ENCODE measurements at regions not wholly inside any gene's neighbourhood (a gene's known extent, or its start where the extent isn't known, plus 50 kb on each side); places are given as distances from the start of the nearest gene placed in this dataset.

- TF ChIP-seq POLR2AphosphoS5 (IDR thresholded peaks at IDR 0.05; ENCODE audit: low read depth, low read length) (no peak), CTCF (IDR thresholded peaks at IDR 0.05) (no peak)
These were observed 563.2 kb downstream of the NR2F1-AS1 start for GRCh38 chr5:93017849-93018248.
